Mesenchymal stem cell (in vitro differentiated cells and primary cell): ENCODE measurements at regions not wholly inside any gene's neighbourhood (a gene's known extent, or its start where the extent isn't known, plus 50 kb on each side); places are given as distances from the start of the nearest gene placed in this dataset.
"Not testable (repeated sequence)": the region's sequence is repeated elsewhere in the genome, so short reads cannot be mapped to it uniquely, and the experiment has no call there.

Experiments
- DNase-seq: peaks from one replicate; pipeline ENCODE4 v3.0.0-alpha.2; 2013
- H2AFZ ChIP-seq: one replicate; pipeline ENCODE4 v1.6.1; 2013; ENCODE audit warnings: low read depth, mild to moderate bottlenecking, control low read depth, inconsistent platforms, low read length, moderate library complexity
- H2AK5ac ChIP-seq: 2 replicates; pipeline ENCODE4 v1.6.1; 2013; ENCODE audit warnings: low read length, moderate library complexity, mild to moderate bottlenecking, inconsistent platforms; ENCODE audit not compliant: severe bottlenecking
- H2BK120ac ChIP-seq: one replicate; pipeline ENCODE4 v1.6.1; 2013; ENCODE audit warnings: low read depth, mild to moderate bottlenecking, inconsistent platforms, low read length, moderate library complexity
- H2BK12ac ChIP-seq, 2 experiments: one replicate each; pipeline ENCODE4 v1.6.1; 2013; ENCODE audit warnings: inconsistent platforms in 2 of 2, low read length in 2 of 2, mild to moderate bottlenecking in 2 of 2, moderate library complexity in 2 of 2, control low read depth in 1 of 2
- H2BK15ac ChIP-seq: one replicate; pipeline ENCODE4 v1.6.1; 2013; ENCODE audit warnings: mild to moderate bottlenecking, low read depth, inconsistent platforms; ENCODE audit not compliant: poor library complexity, severe bottlenecking
- H2BK5ac ChIP-seq: 2 replicates; pipeline ENCODE4 v1.6.1; 2013; ENCODE audit warnings: low read depth, mild to moderate bottlenecking, low read length, control low read depth, inconsistent platforms; ENCODE audit not compliant: poor library complexity, severe bottlenecking
- H3K14ac ChIP-seq, 2 experiments: one replicate each; pipeline ENCODE4 v1.6.1; 2013; ENCODE audit warnings: inconsistent platforms in 2 of 2, low read length in 2 of 2, control low read depth in 1 of 2, mild to moderate bottlenecking in 1 of 2, moderate library complexity in 1 of 2
- H3K18ac ChIP-seq, 2 experiments: one replicate each; pipeline ENCODE4 v1.6.1; 2013; ENCODE audit warnings: inconsistent platforms in 2 of 2, low read length in 2 of 2, control low read depth in 1 of 2, low read depth in 1 of 2, mild to moderate bottlenecking in 1 of 2
- H3K23ac ChIP-seq, 2 experiments: one replicate each; pipeline ENCODE4 v1.6.1; 2013; ENCODE audit warnings: inconsistent platforms in 2 of 2, low read length in 2 of 2, mild to moderate bottlenecking in 2 of 2, moderate library complexity in 2 of 2, control low read depth in 1 of 2
- H3K27ac ChIP-seq: 2 replicates; pipeline ENCODE4 v1.5.1; 2013; ENCODE audit warnings: mild to moderate bottlenecking, moderate library complexity, low read length, control low read depth, inconsistent platforms; ENCODE audit not compliant: poor library complexity, severe bottlenecking
- H3K27me3 ChIP-seq, 2 experiments: 2 replicates each; pipeline versions ENCODE4 v1.6.1 to v1.7.0; 2013; ENCODE audit warnings: low read length in 2 of 2, mild to moderate bottlenecking in 2 of 2, moderate library complexity in 2 of 2, control low read depth in 1 of 2, inconsistent platforms in 1 of 2; ENCODE audit not compliant: control insufficient read depth in 1 of 2, insufficient read depth in 1 of 2
- H3K36me3 ChIP-seq, 2 experiments: 2 replicates each; pipeline versions ENCODE4 v1.6.1 to v1.7.0; 2013; ENCODE audit warnings: low read length in 2 of 2, control low read depth in 1 of 2, inconsistent platforms in 1 of 2, low read depth in 1 of 2, mild to moderate bottlenecking in 1 of 2; ENCODE audit not compliant: insufficient read depth in 2 of 2, control insufficient read depth in 1 of 2
- H3K4ac ChIP-seq, 2 experiments: one replicate each; pipeline ENCODE4 v1.6.1; 2013; ENCODE audit warnings: inconsistent platforms in 2 of 2, low read length in 2 of 2, mild to moderate bottlenecking in 2 of 2, moderate library complexity in 2 of 2, control low read depth in 1 of 2, low read depth in 1 of 2
- H3K4me1 ChIP-seq: 2 replicates; pipeline ENCODE4 v1.6.1; 2013; ENCODE audit warnings: low read depth, low read length, control low read depth; ENCODE audit not compliant: control insufficient read depth, insufficient read depth
- H3K4me2 ChIP-seq: 2 replicates; pipeline ENCODE4 v1.6.1; 2013; ENCODE audit warnings: low read length, mild to moderate bottlenecking, inconsistent platforms; ENCODE audit not compliant: poor library complexity, severe bottlenecking
- H3K4me3 ChIP-seq, 2 experiments: 2 replicates each; pipeline versions ENCODE4 v1.5.1 to v1.7.0; 2013; ENCODE audit warnings: low read length in 2 of 2, mild to moderate bottlenecking in 2 of 2, control low read depth in 1 of 2, low read depth in 1 of 2; ENCODE audit not compliant: insufficient read depth in 1 of 2
- H3K79me1 ChIP-seq: replicated peaks from 2 replicates; pipeline ENCODE4 v1.6.1; 2013; ENCODE audit warnings: mild to moderate bottlenecking, control low read depth, low read length, inconsistent platforms; ENCODE audit not compliant: poor library complexity, severe bottlenecking
- H3K9ac ChIP-seq: 2 replicates; pipeline ENCODE4 v1.7.0; 2013; ENCODE audit warnings: mild to moderate bottlenecking, low read length, moderate library complexity
- H3K9me3 ChIP-seq: 2 replicates; pipeline ENCODE4 v1.7.0; 2013; ENCODE audit warnings: mild to moderate bottlenecking, low read length; ENCODE audit not compliant: control insufficient read depth
- H4K8ac ChIP-seq: one replicate; pipeline ENCODE4 v1.6.1; 2013; ENCODE audit warnings: inconsistent platforms, mild to moderate bottlenecking, low read length, moderate library complexity
- H4K91ac ChIP-seq: one replicate; pipeline ENCODE4 v1.6.1; 2013; ENCODE audit warnings: mild to moderate bottlenecking, low read length, inconsistent platforms
- WGBS: methylation state at CpG from one replicate; pipeline ENCODE4 v1.1.7; 2013; ENCODE audit warnings: mixed read lengths; 5-methylcytosine and 5-hydroxymethylcytosine counted together

GRCh38 chr2:236355911-236356310 lies 91.7 kb upstream of the ASB18 start:
- Histone ChIP-seq H3K4me3 (no peak overlapping the region), H3K36me3 (no peaks in the 10 kb centered on the region), H3K27me3 (peaks cover 18% of the 10 kb centered on the region in 2 experiments), H3K18ac (no peak overlapping the region), H2BK5ac (no peak overlapping the region), H2AFZ (no peak overlapping the region), H3K9me3 (no peaks in the 10 kb centered on the region), H3K4me1 (peaks cover 2% of the 10 kb centered on the region), H4K8ac (no peak overlapping the region), H3K9ac (no peak overlapping the region), H3K14ac (no peak overlapping the region), H3K4me2 (no peak overlapping the region), H3K27ac (no peak overlapping the region), H2BK12ac (no peak overlapping the region), H4K91ac (no peak overlapping the region), H2AK5ac (no peak overlapping the region), H2BK120ac (no peak overlapping the region), H3K23ac (no peak overlapping the region), H3K79me1 (no peaks in the 10 kb centered on the region), H3K4ac (no peak overlapping the region), H2BK15ac (no peak overlapping the region)
- 88% methylated on average over 5 of the region's 9 CpGs for WGBS
- no peak for DNase-seq

GRCh38 chr2:236356321-236356720 lies 92.1 kb upstream of the ASB18 start:
- H3K4ac ChIP-seq, H2AK5ac ChIP-seq, H3K9me3 ChIP-seq, H3K4me3 ChIP-seq, H3K79me1 ChIP-seq, H4K8ac ChIP-seq, H2BK12ac ChIP-seq, H3K9ac ChIP-seq, H2BK5ac ChIP-seq, H3K18ac ChIP-seq, H3K4me2 ChIP-seq, H4K91ac ChIP-seq, H2BK15ac ChIP-seq, DNase-seq, H2AFZ ChIP-seq, H2BK120ac ChIP-seq, H3K27ac ChIP-seq, H3K23ac ChIP-seq, H3K36me3 ChIP-seq, H3K4me1 ChIP-seq, H3K14ac ChIP-seq: not testable (repeated sequence)
- 96% methylated on average over 6 of the region's 11 CpGs for WGBS
- H3K27me3 ChIP-seq: peaks cover 17 to 19% of the 10 kb centered on the region in 2 experiments

- peaks cover 14 to 22% of the 10 kb centered on the region in 2 experiments for H3K27me3 ChIP-seq
- not testable (repeated sequence) for H2BK5ac ChIP-seq, H2AK5ac ChIP-seq, H3K4me3 ChIP-seq, H3K23ac ChIP-seq, H4K8ac ChIP-seq, H3K36me3 ChIP-seq, H3K9me3 ChIP-seq, H3K4ac ChIP-seq, H4K91ac ChIP-seq, H2BK120ac ChIP-seq, H2BK12ac ChIP-seq, H3K79me1 ChIP-seq, H3K4me2 ChIP-seq, H3K18ac ChIP-seq, H3K9ac ChIP-seq, H2BK15ac ChIP-seq, DNase-seq, H3K14ac ChIP-seq, H3K4me1 ChIP-seq, H2AFZ ChIP-seq, H3K27ac ChIP-seq
- 100% methylated on average over 2 of the region's 10 CpGs for WGBS
Observed at GRCh38 chr2:236358482-236358881, 94.3 kb upstream of the ASB18 start.

GRCh38 chr2:236359426-236360045 lies 95.3 kb upstream of the ASB18 start:
- Histone ChIP-seq H3K27ac (no peak overlapping the region), H3K23ac (no peak overlapping the region), H3K27me3 (peaks cover 22 to 32% of the 10 kb centered on the region in 2 experiments), H4K91ac (no peak overlapping the region), H2BK12ac (no peak overlapping the region), H3K4me1 (peaks cover 2% of the 10 kb centered on the region), H2BK120ac (no peak overlapping the region), H3K4me3 (no peak overlapping the region), H2AK5ac (no peak overlapping the region), H3K79me1 (no peaks in the 10 kb centered on the region), H2BK15ac (no peak overlapping the region), H3K18ac (no peak overlapping the region), H4K8ac (no peak overlapping the region), H3K9ac (no peak overlapping the region), H3K14ac (no peak overlapping the region), H3K4me2 (no peak overlapping the region), H2BK5ac (no peak overlapping the region), H3K36me3 (no peaks in the 10 kb centered on the region), H2AFZ (no peak overlapping the region), H3K4ac (no peak overlapping the region), H3K9me3 (no peaks in the 10 kb centered on the region)
- DNase-seq: no peak
- WGBS: 60% methylated on average over 10 of the region's 10 CpGs
